Testis (tissue), 2 donors: ENCODE measurements at regions not wholly inside any gene's neighbourhood (a gene's known extent, or its start where the extent isn't known, plus 50 kb on each side); places are given as distances from the start of the nearest gene placed in this dataset.
A peak's percentile ranks its signal among the peaks of the same experiment; 100 is the strongest.

Experiments
- DNase-seq: peaks from one replicate; pipeline ENCODE4 v3.0.0-alpha.2; 2019
- H3K27ac ChIP-seq, 2 donors: fragments of 200-600 bp; sonication (generic); one replicate each; pipeline ENCODE4 v1.5.1; 2019
- H3K27me3 ChIP-seq: fragments of 200-600 bp; sonication (generic); one replicate; pipeline ENCODE4 v1.5.1; 2019
- H3K36me3 ChIP-seq: fragments of 200-600 bp; sonication (generic); one replicate; pipeline ENCODE4 v1.5.1; 2017; ENCODE audit warnings: low read depth; ENCODE audit errors: missing control alignments
- H3K4me1 ChIP-seq: fragments of 200-600 bp; sonication (generic); one replicate; pipeline ENCODE4 v1.5.1; 2019
- H3K4me3 ChIP-seq, 2 donors: fragments of 200-600 bp; sonication (generic); one replicate each; pipeline ENCODE4 v1.5.1; 2017 to 2019
- H3K9me3 ChIP-seq: fragments of 200-600 bp; sonication (generic); one replicate; pipeline ENCODE4 v1.5.1; 2017
- POLR2A ChIP-seq: fragments of 450-650 bp; IDR thresholded peaks from one replicate; pipeline ENCODE4 v1.6.1; 2017; ENCODE audit warnings: antibody characterized with exemption, mild to moderate bottlenecking, moderate library complexity
- WGBS, 2 donors: methylation state at CpG; one replicate each; pipeline ENCODE4 v1.1.5; 2018; 5-methylcytosine and 5-hydroxymethylcytosine counted together
- intact Hi-C: fragments of 100-400 bp; cut with DNase I; formaldehyde crosslinking; loops from one replicate; pipeline ENCODE4 v1.15.1; 2023; ENCODE audit warnings: low total_unique reads
- TF ChIP-seq, protein P1 (sequence below), 3 experiments: fragments of 450-650 bp in 2 of 3; fragments of 200-600 bp in 1 of 3; sonication (generic) in 1 of 3; IDR thresholded peaks; one replicate each; pipeline ENCODE4 v1.5.1; 2016 to 2019; ENCODE audit warnings: antibody characterized with exemption in 3 of 3, mild to moderate bottlenecking in 2 of 3, moderate library complexity in 1 of 3

DNA sequence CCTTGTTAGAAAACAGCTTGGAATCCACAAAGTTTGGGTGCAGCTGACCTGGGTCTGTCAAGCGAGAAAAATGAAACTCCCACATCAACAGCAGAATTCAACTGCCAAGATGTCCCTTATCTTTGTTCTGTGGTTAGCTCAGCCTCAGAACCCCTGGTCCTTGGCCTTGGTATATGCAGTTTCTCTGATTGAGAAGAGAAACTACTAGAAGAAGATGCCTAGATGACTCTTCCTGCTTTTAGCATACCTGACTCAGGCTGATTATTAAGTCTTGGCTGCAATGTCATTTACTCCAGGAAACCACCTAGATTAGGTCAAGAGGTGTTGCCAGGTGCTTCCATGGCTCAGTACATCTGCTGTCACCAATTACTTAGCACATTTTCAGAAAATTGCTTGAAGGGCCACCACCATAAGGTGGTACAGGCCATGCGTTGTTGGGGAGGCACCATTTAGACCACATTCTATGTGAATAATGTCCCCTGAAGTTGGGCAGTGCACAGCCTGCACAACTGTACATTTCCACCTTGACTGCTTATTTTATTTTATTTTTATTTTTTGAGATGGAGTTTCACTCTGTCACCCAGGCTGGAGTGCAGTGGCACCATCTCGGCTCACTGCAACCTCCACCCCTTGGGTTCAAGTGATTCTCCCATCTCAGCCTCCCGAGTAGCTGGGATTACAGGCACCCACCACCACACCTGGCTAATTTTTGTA, 59.4 kb upstream of the ZNF438 start:
- no peaks in the 10 kb centered on the region for H3K27me3 ChIP-seq
- H3K9me3 ChIP-seq, result no peaks in the 10 kb centered on the region
- no peak for DNase-seq
- no peaks in the 10 kb centered on the region for H3K4me1 ChIP-seq
- H3K27ac ChIP-seq, result no peak overlapping the region
- TF ChIP-seq, protein P1, sequence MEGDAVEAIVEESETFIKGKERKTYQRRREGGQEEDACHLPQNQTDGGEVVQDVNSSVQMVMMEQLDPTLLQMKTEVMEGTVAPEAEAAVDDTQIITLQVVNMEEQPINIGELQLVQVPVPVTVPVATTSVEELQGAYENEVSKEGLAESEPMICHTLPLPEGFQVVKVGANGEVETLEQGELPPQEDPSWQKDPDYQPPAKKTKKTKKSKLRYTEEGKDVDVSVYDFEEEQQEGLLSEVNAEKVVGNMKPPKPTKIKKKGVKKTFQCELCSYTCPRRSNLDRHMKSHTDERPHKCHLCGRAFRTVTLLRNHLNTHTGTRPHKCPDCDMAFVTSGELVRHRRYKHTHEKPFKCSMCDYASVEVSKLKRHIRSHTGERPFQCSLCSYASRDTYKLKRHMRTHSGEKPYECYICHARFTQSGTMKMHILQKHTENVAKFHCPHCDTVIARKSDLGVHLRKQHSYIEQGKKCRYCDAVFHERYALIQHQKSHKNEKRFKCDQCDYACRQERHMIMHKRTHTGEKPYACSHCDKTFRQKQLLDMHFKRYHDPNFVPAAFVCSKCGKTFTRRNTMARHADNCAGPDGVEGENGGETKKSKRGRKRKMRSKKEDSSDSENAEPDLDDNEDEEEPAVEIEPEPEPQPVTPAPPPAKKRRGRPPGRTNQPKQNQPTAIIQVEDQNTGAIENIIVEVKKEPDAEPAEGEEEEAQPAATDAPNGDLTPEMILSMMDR (IDR thresholded peaks at IDR 0.05), result no peak
- no peak for TF ChIP-seq POLR2A
- 59 to 77% methylated on average over 3 to 4 of the region's 4 CpGs for WGBS, 2 donors
- H3K4me3 ChIP-seq, result no peak overlapping the region
- H3K36me3 ChIP-seq, result no peaks in the 10 kb centered on the region
- intact Hi-C loops, result no loop called here

GRCh38 chr10:31095677-31096560, 64.3 kb upstream of the ZNF438 start:
- no peak for DNase-seq
- WGBS, 2 donors, result 75 to 76% methylated on average over 11 of the region's 11 CpGs
- Histone ChIP-seq H3K27ac (no peak overlapping the region), H3K4me1 (no peaks in the 10 kb centered on the region), H3K27me3 (no peaks in the 10 kb centered on the region), H3K36me3 (no peaks in the 10 kb centered on the region), H3K9me3 (no peaks in the 10 kb centered on the region), H3K4me3 (no peak overlapping the region)
- intact Hi-C loops, result no loop called here
- TF ChIP-seq, protein P1 (IDR thresholded peaks at IDR 0.05), result no peak
- TF ChIP-seq POLR2A, result no peak

GRCh38 chr10:31098046-31098445, 66.4 kb upstream of the ZNF438 start:
- intact Hi-C loops, result no loop called here
- Histone ChIP-seq H3K36me3 (no peaks in the 10 kb centered on the region), H3K27me3 (no peaks in the 10 kb centered on the region), H3K4me3 (no peak overlapping the region), H3K27ac (peak overlapping the region in 1 of 2 donors; percentile 33), H3K4me1 (no peaks in the 10 kb centered on the region), H3K9me3 (no peaks in the 10 kb centered on the region)
- no peak for DNase-seq
- 39 to 60% methylated on average over 2 of the region's 2 CpGs for WGBS, 2 donors
- TF ChIP-seq, protein P1 (IDR thresholded peaks at IDR 0.05), result no peak
- no peak for TF ChIP-seq POLR2A

- 96 to 97% methylated on average over 10 of the region's 10 CpGs for WGBS, 2 donors
- no peak for TF ChIP-seq POLR2A
- TF ChIP-seq, protein P1 (IDR thresholded peaks at IDR 0.05), result no peak
- Histone ChIP-seq H3K9me3 (no peaks in the 10 kb centered on the region), H3K4me3 (no peak overlapping the region), H3K27ac (no peak overlapping the region), H3K36me3 (no peaks in the 10 kb centered on the region), H3K27me3 (no peaks in the 10 kb centered on the region), H3K4me1 (no peaks in the 10 kb centered on the region)
- intact Hi-C loops, result no loop called here
- no peak for DNase-seq
Measured at GRCh38 chr10:31099094-31099493, 67.4 kb upstream of the ZNF438 start.
